Stimulated activated CD4-positive, alpha-beta T cell treated with anti-CD3 and anti-CD28 coated beads, Interleukin-4, amount 100 ng/mL, for 48 hours (primary cell): ENCODE measurements at regions not wholly inside any gene's neighbourhood (a gene's known extent, or its start where the extent isn't known, plus 50 kb on each side); places are given as distances from the start of the nearest gene placed in this dataset.
"Not testable (repeated sequence)": the region's sequence is repeated elsewhere in the genome, so short reads cannot be mapped to it uniquely, and the experiment has no call there.

Experiments
- DNase-seq, 2 donors: peaks; one replicate each; pipeline ENCODE4 v3.0.0-alpha.2; 2020; ENCODE audit warnings: low read depth in 2 of 2

DNA sequence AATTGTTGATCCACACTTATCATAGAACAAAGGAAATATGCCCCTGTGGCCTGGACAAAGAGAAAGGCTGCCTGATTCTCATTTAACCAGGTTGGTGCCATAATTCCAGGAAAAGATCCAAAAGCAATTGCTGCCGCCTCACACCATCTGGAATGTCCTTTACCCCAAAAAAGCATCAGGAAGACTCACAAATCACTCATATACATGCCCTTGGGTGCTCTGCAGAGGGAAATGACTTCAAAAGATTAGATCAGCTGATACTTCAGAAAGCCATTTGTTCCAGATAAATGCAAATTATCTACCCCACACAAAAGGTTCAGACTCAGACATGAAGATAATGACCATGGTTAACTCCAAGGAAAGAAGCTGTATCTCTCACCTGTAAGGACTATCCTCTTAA is 285.8 kb downstream of the C1D start:
- DNase-seq, result no peak

GRCh38 chr2:67777836-67778429 is 284.9 kb downstream of the C1D start:
- DNase-seq, result no peak

- not testable (repeated sequence) for DNase-seq
Observed at GRCh38 chr2:67780841-67781240, 282.0 kb downstream of the C1D start.

- DNase-seq, result no peak
Observed at GRCh38 chr2:67782443-67782842, 280.4 kb downstream of the C1D start.

GRCh38 chr2:67783026-67783425 is 279.8 kb downstream of the C1D start:
- no peak for DNase-seq

DNA sequence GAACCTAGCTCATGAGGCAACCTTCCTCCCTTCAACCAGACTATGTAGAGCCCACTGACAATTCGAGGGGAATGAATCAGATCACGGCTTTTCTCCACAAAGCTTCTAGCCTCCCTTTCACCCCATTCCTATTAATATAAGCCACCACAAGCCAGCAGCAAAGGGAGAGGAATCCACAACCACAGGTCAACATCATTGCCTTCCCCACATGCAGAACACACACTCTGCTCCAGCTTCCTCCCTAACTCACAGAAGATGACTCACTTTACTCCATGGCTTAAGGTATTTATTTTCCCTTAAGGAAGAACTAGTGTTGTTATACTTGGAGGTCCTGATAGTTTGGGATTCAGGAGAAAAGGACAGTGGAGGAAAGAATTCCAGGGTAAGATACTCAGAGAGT is 272.2 kb downstream of the C1D start:
- no peak for DNase-seq

- DNase-seq, result no peak
Observed at GRCh38 chr2:67792191-67792590, 270.6 kb downstream of the C1D start.

DNA sequence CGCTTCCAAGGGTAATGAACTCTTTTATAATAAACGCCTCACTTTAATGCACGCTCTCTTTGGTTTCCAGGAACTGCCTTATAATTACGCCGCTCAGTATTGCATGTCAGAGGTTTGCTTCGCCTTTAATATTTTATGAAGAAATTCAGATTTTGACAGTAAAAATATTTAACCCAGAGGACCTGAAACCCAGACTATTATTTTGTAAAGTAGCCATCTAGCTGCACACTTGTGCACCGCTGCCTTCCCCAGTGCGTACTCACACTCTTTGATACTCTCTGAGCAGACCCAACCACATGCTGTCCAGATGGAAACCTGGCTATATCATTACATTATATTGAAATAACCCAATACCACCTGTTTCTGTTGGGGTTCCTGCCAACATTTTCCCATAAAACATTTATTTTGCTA is 270.1 kb downstream of the C1D start:
- no peak for DNase-seq

DNA sequence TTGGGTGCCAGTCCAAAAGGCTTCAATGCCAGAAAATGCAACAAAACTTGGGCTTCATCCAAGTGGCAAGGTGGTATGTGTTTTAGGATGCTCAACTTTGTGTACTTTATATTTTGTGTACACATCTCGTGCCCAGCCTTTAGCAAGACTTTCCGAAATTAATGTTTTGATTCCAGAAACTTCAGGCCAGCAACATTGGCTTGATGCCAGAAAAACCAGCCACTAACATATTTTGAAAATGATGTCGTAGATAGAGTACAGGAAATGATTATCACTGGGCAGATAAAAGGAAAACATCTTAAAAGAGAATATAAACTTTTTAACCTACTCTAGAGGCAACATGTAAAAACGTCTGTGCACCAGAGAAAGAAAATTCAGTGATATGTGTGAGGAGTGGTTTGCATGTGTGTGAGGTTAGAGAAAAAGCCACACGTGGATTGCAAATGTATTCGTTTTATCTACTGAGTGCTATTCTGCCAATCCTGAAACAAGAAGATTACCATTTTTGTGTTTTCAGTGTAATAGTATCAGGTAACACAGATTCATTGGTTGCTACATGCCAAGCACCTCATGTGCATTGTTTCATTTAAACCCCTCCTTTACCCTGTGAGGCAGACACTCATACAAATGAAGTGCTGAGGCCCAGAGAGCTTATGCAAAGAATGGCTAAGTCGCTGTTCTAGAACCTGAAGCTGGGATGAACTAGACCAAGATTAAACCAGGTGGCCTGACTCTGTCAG is 264.8 kb downstream of the C1D start:
- DNase-seq, result no peak

- no peak for DNase-seq
Observed at GRCh38 chr2:67798541-67799160, 264.2 kb downstream of the C1D start.

DNA sequence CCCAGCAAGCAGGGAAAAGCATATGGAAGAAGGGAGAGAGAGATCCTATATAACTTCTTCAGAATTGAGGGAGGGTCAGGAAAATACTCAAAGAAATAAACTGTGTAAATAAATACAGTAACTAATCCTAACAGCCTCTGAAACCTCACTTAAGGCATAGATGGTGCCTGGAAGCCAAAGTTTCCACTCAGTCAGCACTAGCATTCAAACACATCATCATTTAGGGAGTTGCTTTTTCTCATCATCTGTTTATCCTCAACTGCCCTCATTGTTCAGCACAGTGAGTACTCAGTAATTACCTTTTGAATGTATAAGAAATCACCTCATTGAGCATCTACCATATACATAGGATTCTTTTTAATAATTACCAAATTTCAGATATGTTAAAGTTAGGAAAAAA is 262.9 kb downstream of the C1D start:
- DNase-seq, result no peak

- no peak for DNase-seq
Observed at GRCh38 chr2:67802291-67802690, 260.5 kb downstream of the C1D start.

GRCh38 chr2:67802824-67803223 is 260.0 kb downstream of the C1D start:
- DNase-seq, result no peak

GRCh38 chr2:67806816-67807215 is 256.0 kb downstream of the C1D start:
- no peak for DNase-seq

DNA sequence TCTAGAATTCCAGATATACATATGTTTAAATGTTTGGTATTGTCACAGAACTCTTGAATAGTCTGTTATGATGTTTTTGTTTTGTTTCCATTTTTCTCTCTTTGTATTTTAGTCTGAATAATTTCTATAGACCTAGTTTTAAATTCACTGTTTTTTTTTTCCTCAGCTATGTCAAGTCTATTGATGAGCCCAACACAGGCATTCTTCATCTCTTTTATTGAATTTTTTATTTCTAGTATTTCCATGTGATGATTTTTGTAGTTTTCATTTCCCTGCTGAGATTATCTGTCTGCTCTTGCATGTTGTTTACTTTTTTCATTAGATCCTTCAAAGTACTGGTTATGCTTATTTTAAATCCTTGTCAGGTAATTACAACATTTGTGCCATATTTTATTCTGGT is 254.7 kb downstream of the C1D start:
- no peak for DNase-seq

DNA sequence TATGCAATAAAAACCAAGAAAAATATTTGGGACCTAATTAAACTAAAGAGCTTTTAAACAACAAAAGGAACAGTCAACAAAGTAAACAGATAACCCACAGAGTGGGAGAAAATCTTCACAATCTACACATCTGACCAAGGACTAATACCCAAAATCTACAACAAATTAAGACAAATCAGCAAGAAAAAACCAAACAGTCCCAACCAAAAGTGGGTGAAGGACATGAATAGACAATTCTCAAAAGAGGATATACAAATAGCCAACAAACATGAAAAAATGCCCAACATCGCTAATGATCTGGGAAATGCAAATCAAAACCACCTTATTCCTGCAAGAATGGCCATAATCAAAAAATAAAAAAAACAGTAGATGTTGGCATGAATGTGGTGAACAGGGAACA is 250.1 kb downstream of the C1D start:
- DNase-seq, result no peak

DNA sequence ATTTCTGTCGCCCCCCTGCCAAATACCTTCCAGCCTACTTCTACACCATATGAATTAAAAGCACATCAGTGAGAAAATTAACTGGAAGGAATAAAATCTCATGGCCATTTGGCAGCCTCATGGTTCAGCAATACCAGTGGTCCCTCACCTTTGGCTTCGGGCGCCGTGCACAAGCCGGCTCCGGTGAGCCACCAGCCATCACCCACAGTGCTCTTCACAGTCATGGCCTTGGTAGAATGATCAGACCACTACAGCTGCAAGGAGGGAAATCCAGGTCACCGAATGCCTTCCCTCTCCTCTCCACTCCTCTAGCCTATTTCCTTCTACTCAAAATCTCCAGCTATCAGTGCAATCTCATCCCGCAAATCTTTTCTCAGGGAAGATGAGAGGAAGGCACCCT is 239.1 kb downstream of the C1D start:
- DNase-seq, result no peak

- DNase-seq, result no peak
Observed at GRCh38 chr2:67824186-67824585, 238.6 kb downstream of the C1D start.

DNA sequence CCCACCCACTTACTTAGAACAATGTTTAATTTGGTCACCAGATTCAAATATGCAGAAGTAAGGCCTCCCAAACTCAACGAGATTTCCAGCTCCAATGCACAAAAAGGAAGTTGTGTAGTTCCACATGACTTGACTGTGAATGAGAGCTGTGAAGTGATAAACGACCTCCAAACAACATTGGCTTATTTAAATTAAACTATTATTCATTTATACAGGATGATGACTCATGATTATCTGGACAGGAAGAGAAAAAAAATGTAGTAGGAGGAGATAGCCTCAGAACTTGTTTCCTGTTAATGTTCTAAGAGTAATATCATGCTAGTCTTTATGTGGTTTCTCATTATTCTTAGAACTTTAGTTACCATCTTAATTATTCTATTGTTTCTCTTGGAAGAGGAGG is 237.3 kb downstream of the C1D start:
- no peak for DNase-seq

DNA sequence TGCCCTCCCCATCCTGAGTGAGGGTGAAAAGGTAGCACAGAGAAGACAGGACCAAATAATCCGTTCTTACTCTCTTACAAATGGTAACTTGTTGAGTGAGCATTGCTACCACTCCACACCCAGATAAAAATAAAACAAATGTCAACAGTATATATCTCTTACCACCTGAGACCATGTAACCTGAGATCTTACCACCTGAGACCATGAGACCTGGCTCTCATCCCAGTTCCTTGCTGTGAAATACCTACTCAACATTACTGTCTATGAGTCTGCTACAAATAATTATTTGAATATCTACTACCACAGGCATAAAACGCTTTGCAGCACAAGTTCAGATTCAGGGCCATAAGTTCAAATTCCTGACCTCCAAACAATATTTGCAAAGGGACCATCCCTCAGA is 234.7 kb downstream of the C1D start:
- DNase-seq, result no peak

DNA sequence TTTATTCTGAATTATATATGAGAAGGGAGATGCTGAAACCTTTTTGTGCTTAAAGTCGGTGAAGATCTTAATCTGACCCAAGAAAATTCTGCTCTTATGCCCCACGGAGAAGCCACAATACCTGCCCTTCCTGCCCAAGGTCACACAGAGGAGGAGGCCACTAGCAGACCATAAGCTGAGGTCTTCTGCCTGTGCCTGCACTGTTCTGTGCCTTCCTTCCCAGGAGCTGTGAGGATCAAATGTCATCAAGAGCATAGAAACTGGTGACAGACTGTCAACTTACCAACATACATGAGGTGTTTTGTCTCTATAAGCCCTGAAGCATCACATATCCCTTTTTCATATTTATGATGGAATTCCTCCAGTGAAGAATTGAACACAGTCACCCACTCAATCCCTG is 233.3 kb downstream of the C1D start:
- DNase-seq, result no peak

- DNase-seq, result no peak
Observed at GRCh38 chr2:67833632-67834031, 229.2 kb downstream of the C1D start.

GRCh38 chr2:67834482-67834881 is 228.3 kb downstream of the C1D start:
- DNase-seq, result no peak
